ENCODE measurements at regions not wholly inside any gene's neighbourhood (a gene's known extent, or its start where the extent isn't known, plus 50 kb on each side); places are given as distances from the start of the nearest gene placed in this dataset.

- H3K9me3 ChIP-seq (ENCODE audit: control insufficient read depth, low read length) = no peaks in the 10 kb centered on the region
- no peak for TF ChIP-seq CTCF (IDR thresholded peaks at IDR 0.05)
- H3K79me2 ChIP-seq = no peaks in the 10 kb centered on the region
- H2AFZ ChIP-seq = no peak overlapping the region
- no peak overlapping the region for H3K4me2 ChIP-seq (ENCODE audit: low read length)
- no peak overlapping the region for H3K27ac ChIP-seq
- no peaks in the 10 kb centered on the region for H3K36me3 ChIP-seq (ENCODE audit: control insufficient read depth, insufficient read depth, low read length)
- H3K4me3 ChIP-seq (ENCODE audit: low read depth, low read length) = no peak overlapping the region
- no peak overlapping the region for H3K9ac ChIP-seq
- H3K27me3 ChIP-seq (ENCODE audit: control insufficient read depth, insufficient read depth, low read length) = no peaks in the 10 kb centered on the region
- H3K4me1 ChIP-seq = no peaks in the 10 kb centered on the region
Measured at GRCh38 chr1:43052322-43052721, 93.7 kb upstream of the SLC2A1 start.

- Histone ChIP-seq H3K4me2 (ENCODE audit: low read length) (no peak overlapping the region), H2AFZ (no peak overlapping the region), H3K27ac (no peak overlapping the region), H3K27me3 (ENCODE audit: control insufficient read depth, insufficient read depth, low read length) (no peaks in the 10 kb centered on the region), H3K9me3 (ENCODE audit: control insufficient read depth, low read length) (no peaks in the 10 kb centered on the region), H3K4me1 (no peaks in the 10 kb centered on the region), H3K4me3 (ENCODE audit: low read depth, low read length) (no peak overlapping the region), H3K36me3 (ENCODE audit: control insufficient read depth, insufficient read depth, low read length) (no peaks in the 10 kb centered on the region), H3K9ac (no peak overlapping the region), H3K79me2 (no peaks in the 10 kb centered on the region)
- no peak for TF ChIP-seq CTCF (IDR thresholded peaks at IDR 0.05)
Measured at GRCh38 chr1:43049481-43049880, 90.8 kb upstream of the SLC2A1 start.

GRCh38 chr1:43048601-43049011, 89.9 kb upstream of the SLC2A1 start:
- no peaks in the 10 kb centered on the region for H3K79me2 ChIP-seq
- H3K4me2 ChIP-seq (ENCODE audit: low read length) = no peak overlapping the region
- H3K9ac ChIP-seq = no peak overlapping the region
- TF ChIP-seq CTCF (IDR thresholded peaks at IDR 0.05) = no peak
- no peaks in the 10 kb centered on the region for H3K9me3 ChIP-seq (ENCODE audit: control insufficient read depth, low read length)
- H3K27ac ChIP-seq = no peak overlapping the region
- no peak overlapping the region for H2AFZ ChIP-seq
- no peaks in the 10 kb centered on the region for H3K27me3 ChIP-seq (ENCODE audit: control insufficient read depth, insufficient read depth, low read length)
- no peaks in the 10 kb centered on the region for H3K4me1 ChIP-seq
- H3K36me3 ChIP-seq (ENCODE audit: control insufficient read depth, insufficient read depth, low read length) = no peaks in the 10 kb centered on the region
- H3K4me3 ChIP-seq (ENCODE audit: low read depth, low read length) = no peak overlapping the region

- TF ChIP-seq CTCF (IDR thresholded peaks at IDR 0.05) = no peak
- H3K36me3 ChIP-seq (ENCODE audit: control insufficient read depth, insufficient read depth, low read length) = no peaks in the 10 kb centered on the region
- H3K4me2 ChIP-seq (ENCODE audit: low read length) = no peak overlapping the region
- H3K4me1 ChIP-seq = no peaks in the 10 kb centered on the region
- H3K4me3 ChIP-seq (ENCODE audit: low read depth, low read length) = no peak overlapping the region
- H3K27ac ChIP-seq = no peak overlapping the region
- H3K9me3 ChIP-seq (ENCODE audit: control insufficient read depth, low read length) = no peaks in the 10 kb centered on the region
- no peak overlapping the region for H3K9ac ChIP-seq
- no peaks in the 10 kb centered on the region for H3K27me3 ChIP-seq (ENCODE audit: control insufficient read depth, insufficient read depth, low read length)
- H2AFZ ChIP-seq = no peak overlapping the region
- no peaks in the 10 kb centered on the region for H3K79me2 ChIP-seq
Measured at GRCh38 chr1:43047135-43047534, 88.5 kb upstream of the SLC2A1 start.

GRCh38 chr1:43044572-43045361, 86.1 kb upstream of the SLC2A1 start:
- no peak overlapping the region for H3K9ac ChIP-seq
- H3K4me1 ChIP-seq = no peaks in the 10 kb centered on the region
- H3K4me3 ChIP-seq (ENCODE audit: low read depth, low read length) = no peak overlapping the region
- H3K9me3 ChIP-seq (ENCODE audit: control insufficient read depth, low read length) = no peaks in the 10 kb centered on the region
- H3K36me3 ChIP-seq (ENCODE audit: control insufficient read depth, insufficient read depth, low read length) = no peaks in the 10 kb centered on the region
- no peak for TF ChIP-seq CTCF (IDR thresholded peaks at IDR 0.05)
- no peak overlapping the region for H3K27ac ChIP-seq
- no peaks in the 10 kb centered on the region for H3K79me2 ChIP-seq
- H2AFZ ChIP-seq = no peak overlapping the region
- H3K27me3 ChIP-seq (ENCODE audit: control insufficient read depth, insufficient read depth, low read length) = no peaks in the 10 kb centered on the region
- no peak overlapping the region for H3K4me2 ChIP-seq (ENCODE audit: low read length)

Data from parathyroid adenoma (tissue), 2 donors.